ENCODE measurements at regions not wholly inside any gene's neighbourhood (a gene's known extent, or its start where the extent isn't known, plus 50 kb on each side); places are given as distances from the start of the nearest gene placed in this dataset.

GRCh38 chr1:98344731-98345130 is 316.8 kb upstream of the SNX7 start:
- H3K9me3 ChIP-seq (ENCODE audit: low read length) = no peaks in the 10 kb centered on the region
- BruUV-seq (replicated peaks) = no TSS peak
- H3K27ac ChIP-seq (ENCODE audit: low read length) = no peak overlapping the region
- CTCF ChIA-PET = no interaction called here
- ATAC-seq = no peak
- POLR2A ChIA-PET (ENCODE audit: unreplicated experiment) = no interaction called here
- no peaks in the 10 kb centered on the region for H3K4me1 ChIP-seq (ENCODE audit: insufficient read depth, low read length)
- TF ChIP-seq CTCF (conservative IDR thresholded peaks at IDR 0.05; ENCODE audit: low read depth, low read length) = no peak
- TF ChIP-seq EZH2 (IDR thresholded peaks at IDR 0.05; ENCODE audit: low read length, unreplicated experiment) = no peak
- TF ChIP-seq EZH2phosphoT487 (IDR thresholded peaks at IDR 0.05; ENCODE audit: borderline replicate concordance, low read length) = no peak
- no peaks in the 10 kb centered on the region for H3K36me3 ChIP-seq (ENCODE audit: low read depth, low read length)
- H3K79me2 ChIP-seq (ENCODE audit: low read length) = no peaks in the 10 kb centered on the region
- no peaks in the 10 kb centered on the region for H3K27me3 ChIP-seq (ENCODE audit: low read length)
- no peak overlapping the region for H2AFZ ChIP-seq (ENCODE audit: low read length)
- no peaks in the 10 kb centered on the region for H3F3A ChIP-seq (ENCODE audit: low read length, unreplicated experiment)
- no peak for DNase-seq
- no peak overlapping the region for H3K9ac ChIP-seq (ENCODE audit: low read length)
- no peak overlapping the region for H3K4me3 ChIP-seq (ENCODE audit: low read length)
- no peaks in the 10 kb centered on the region for H3K9me2 ChIP-seq (replicated peaks; ENCODE audit: low read length)
- H4K20me1 ChIP-seq (ENCODE audit: low read length) = no peaks in the 10 kb centered on the region
- intact Hi-C loops (cut with micrococcal nuclease) = no loop called here
- no peak overlapping the region for H3K4me2 ChIP-seq (ENCODE audit: low read length)

- Histone ChIP-seq H3K9ac (ENCODE audit: low read length) (no peak overlapping the region), H3K4me1 (ENCODE audit: insufficient read depth, low read length) (no peaks in the 10 kb centered on the region), H3K79me2 (ENCODE audit: low read length) (no peaks in the 10 kb centered on the region), H3K27me3 (ENCODE audit: low read length) (no peaks in the 10 kb centered on the region), H3F3A (ENCODE audit: low read length, unreplicated experiment) (no peaks in the 10 kb centered on the region), H3K27ac (ENCODE audit: low read length) (no peak overlapping the region), H3K36me3 (ENCODE audit: low read depth, low read length) (no peaks in the 10 kb centered on the region), H3K4me3 (ENCODE audit: low read length) (no peak overlapping the region), H2AFZ (ENCODE audit: low read length) (no peak overlapping the region), H3K9me2 (replicated peaks; ENCODE audit: low read length) (no peaks in the 10 kb centered on the region), H3K4me2 (ENCODE audit: low read length) (no peak overlapping the region), H3K9me3 (ENCODE audit: low read length) (no peaks in the 10 kb centered on the region), H4K20me1 (ENCODE audit: low read length) (no peaks in the 10 kb centered on the region)
- POLR2A ChIA-PET (ENCODE audit: unreplicated experiment) = no interaction called here
- DNase-seq (no peak), ATAC-seq (no peak)
- intact Hi-C loops (cut with micrococcal nuclease) = no loop called here
- TF ChIP-seq EZH2phosphoT487 (IDR thresholded peaks at IDR 0.05; ENCODE audit: borderline replicate concordance, low read length) (no peak), EZH2 (IDR thresholded peaks at IDR 0.05; ENCODE audit: low read length, unreplicated experiment) (no peak), CTCF (conservative IDR thresholded peaks at IDR 0.05; ENCODE audit: low read depth, low read length) (no peak)
- BruUV-seq (replicated peaks) = no TSS peak
- CTCF ChIA-PET = no interaction called here
Measured at GRCh38 chr1:98342566-98342965, 319.0 kb upstream of the SNX7 start.

- ATAC-seq (no peak), DNase-seq (no peak)
- Histone ChIP-seq H3K9ac (ENCODE audit: low read length) (no peak overlapping the region), H2AFZ (ENCODE audit: low read length) (no peak overlapping the region), H3K36me3 (ENCODE audit: low read depth, low read length) (no peaks in the 10 kb centered on the region), H3K9me3 (ENCODE audit: low read length) (no peaks in the 10 kb centered on the region), H3K4me1 (ENCODE audit: insufficient read depth, low read length) (no peaks in the 10 kb centered on the region), H3K27me3 (ENCODE audit: low read length) (no peaks in the 10 kb centered on the region), H3F3A (ENCODE audit: low read length, unreplicated experiment) (no peaks in the 10 kb centered on the region), H3K27ac (ENCODE audit: low read length) (no peak overlapping the region), H3K9me2 (replicated peaks; ENCODE audit: low read length) (no peaks in the 10 kb centered on the region), H3K4me3 (ENCODE audit: low read length) (no peak overlapping the region), H3K79me2 (ENCODE audit: low read length) (no peaks in the 10 kb centered on the region), H4K20me1 (ENCODE audit: low read length) (no peaks in the 10 kb centered on the region), H3K4me2 (ENCODE audit: low read length) (no peak overlapping the region)
- ChIA-PET CTCF (no interaction called here), POLR2A (ENCODE audit: unreplicated experiment) (no interaction called here)
- intact Hi-C loops (cut with micrococcal nuclease) = no loop called here
- TF ChIP-seq EZH2phosphoT487 (IDR thresholded peaks at IDR 0.05; ENCODE audit: borderline replicate concordance, low read length) (no peak), EZH2 (IDR thresholded peaks at IDR 0.05; ENCODE audit: low read length, unreplicated experiment) (no peak), CTCF (conservative IDR thresholded peaks at IDR 0.05; ENCODE audit: low read depth, low read length) (no peak)
- BruUV-seq (replicated peaks) = no TSS peak
Measured at GRCh38 chr1:98340511-98340910, 321.0 kb upstream of the SNX7 start.
